Astrocyte (in vitro differentiated cells and primary cell): ENCODE measurements at regions not wholly inside any gene's neighbourhood (a gene's known extent, or its start where the extent isn't known, plus 50 kb on each side); places are given as distances from the start of the nearest gene placed in this dataset.

Source experiments
- DNase-seq: peaks from one replicate; pipeline ENCODE4 v3.0.0-alpha.2; 2010; ENCODE audit warnings: low read depth
- FAIRE-seq: peaks from 2 replicates; lab custom pipeline; 2011; peaks lifted over from hg19 to GRCh38; lab: Jason Lieb, UNC
- H2AFZ ChIP-seq: 2 replicates; pipeline ENCODE4 v1.6.0; 2012; ENCODE audit warnings: low read depth, low read length, inconsistent platforms
- H3K27ac ChIP-seq: 2 replicates; pipeline ENCODE4 v1.5.1; 2011; ENCODE audit warnings: low read depth, low read length, inconsistent platforms
- H3K27me3 ChIP-seq: 2 replicates; pipeline ENCODE4 v1.6.0; 2011; ENCODE audit warnings: low read length, inconsistent platforms; ENCODE audit not compliant: insufficient read depth
- H3K36me3 ChIP-seq: 2 replicates; pipeline ENCODE4 v1.5.1; 2011; ENCODE audit warnings: low read length, inconsistent platforms; ENCODE audit not compliant: insufficient read depth
- H3K4me1 ChIP-seq: 2 replicates; pipeline ENCODE4 v1.5.1; 2011; ENCODE audit warnings: low read length, inconsistent platforms; ENCODE audit not compliant: insufficient read depth
- H3K4me2 ChIP-seq: 2 replicates; pipeline ENCODE4 v1.6.0; 2012; ENCODE audit warnings: low read length, inconsistent platforms
- H3K4me3 ChIP-seq: 2 replicates; pipeline ENCODE4 v1.5.1; 2011; ENCODE audit warnings: low read depth, mild to moderate bottlenecking, low read length, inconsistent platforms; ENCODE audit not compliant: insufficient read depth
- H3K79me2 ChIP-seq: 2 replicates; pipeline ENCODE4 v1.6.0; 2012; ENCODE audit warnings: mild to moderate bottlenecking, low read length, inconsistent platforms; ENCODE audit not compliant: insufficient read depth
- H3K9ac ChIP-seq: 2 replicates; pipeline ENCODE4 v1.6.0; 2012; ENCODE audit warnings: mild to moderate bottlenecking, low read length, inconsistent platforms
- H3K9me3 ChIP-seq: 2 replicates; pipeline ENCODE4 v1.5.1; 2012; ENCODE audit warnings: low read depth, mild to moderate bottlenecking, low read length, inconsistent platforms; ENCODE audit not compliant: insufficient read depth
- H4K20me1 ChIP-seq: 2 replicates; pipeline ENCODE4 v1.6.0; 2012; ENCODE audit warnings: low read length, inconsistent platforms; ENCODE audit not compliant: insufficient read depth
- H3K27ac Mint-ChIP-seq: one replicate; pipeline ENCODE4 v1.8.0; 2021; ENCODE audit warnings: mild to moderate bottlenecking, mixed read lengths; ENCODE audit not compliant: unreplicated experiment
- H3K27me3 Mint-ChIP-seq: one replicate; pipeline ENCODE4 v1.8.0; 2021; ENCODE audit warnings: low read depth, mixed read lengths; ENCODE audit not compliant: unreplicated experiment
- H3K36me3 Mint-ChIP-seq: one replicate; pipeline ENCODE4 v1.8.0; 2021; ENCODE audit warnings: low read depth, mixed read lengths; ENCODE audit not compliant: unreplicated experiment
- H3K4me1 Mint-ChIP-seq: one replicate; pipeline ENCODE4 v1.8.0; 2021; ENCODE audit warnings: low read depth, mixed read lengths; ENCODE audit not compliant: unreplicated experiment
- H3K4me3 Mint-ChIP-seq: one replicate; pipeline ENCODE4 v1.8.0; 2021; ENCODE audit warnings: mild to moderate bottlenecking, moderate library complexity, mixed read lengths; ENCODE audit not compliant: unreplicated experiment
- H3K9me3 Mint-ChIP-seq: one replicate; pipeline ENCODE4 v1.8.0; 2021; ENCODE audit warnings: mild to moderate bottlenecking, mixed read lengths; ENCODE audit not compliant: unreplicated experiment
- CTCF ChIP-seq: IDR thresholded peaks from 2 replicates; pipeline ENCODE4 v1.5.1; 2011; ENCODE audit warnings: low read depth, mild to moderate bottlenecking, inconsistent platforms, low read length, moderate library complexity; ENCODE audit not compliant: insufficient read depth
- EZH2 ChIP-seq: IDR thresholded peaks from 2 replicates; pipeline ENCODE4 v1.6.1; 2012; ENCODE audit warnings: mild to moderate bottlenecking, low read length, inconsistent platforms; ENCODE audit not compliant: insufficient read depth

- H3K36me3 ChIP-seq, result no peaks in the 10 kb centered on the region
- H3K27me3 ChIP-seq, result no peaks in the 10 kb centered on the region
- TF ChIP-seq CTCF, result no peak
- TF ChIP-seq EZH2, result no peak
- peaks cover 3% of the 10 kb centered on the region for H3K4me1 ChIP-seq
- Mint-ChIP-seq H3K4me1 (peaks cover 8% of the 10 kb centered on the region), H3K9me3 (peaks cover 3% of the 10 kb centered on the region), H3K36me3 (no peaks in the 10 kb centered on the region), H3K4me3 (no peak overlapping the region), H3K27ac (no peak overlapping the region), H3K27me3 (no peaks in the 10 kb centered on the region)
- DNase-seq (no peak), FAIRE-seq (no peak)
- no peak overlapping the region for H3K4me3 ChIP-seq
- no peaks in the 10 kb centered on the region for H3K9me3 ChIP-seq
- H3K4me2 ChIP-seq, result no peak overlapping the region
- no peak overlapping the region for H3K27ac ChIP-seq
- no peaks in the 10 kb centered on the region for H4K20me1 ChIP-seq
- no peak overlapping the region for H2AFZ ChIP-seq
- no peaks in the 10 kb centered on the region for H3K79me2 ChIP-seq
- H3K9ac ChIP-seq, result no peak overlapping the region
Measured at GRCh38 chr2:144011098-144011497, 508.8 kb downstream of the ZEB2 start.

- Histone ChIP-seq H3K9ac (no peak overlapping the region), H2AFZ (no peak overlapping the region), H3K4me1 (peaks cover 3% of the 10 kb centered on the region), H3K79me2 (no peaks in the 10 kb centered on the region), H4K20me1 (no peaks in the 10 kb centered on the region), H3K4me3 (no peak overlapping the region), H3K9me3 (no peaks in the 10 kb centered on the region), H3K4me2 (no peak overlapping the region), H3K27ac (no peak overlapping the region), H3K27me3 (no peaks in the 10 kb centered on the region), H3K36me3 (no peaks in the 10 kb centered on the region)
- TF ChIP-seq CTCF, result no peak
- no peak for TF ChIP-seq EZH2
- H3K9me3 Mint-ChIP-seq, result peaks cover 3% of the 10 kb centered on the region
- no peak overlapping the region for H3K4me3 Mint-ChIP-seq
- DNase-seq, result no peak
- no peak overlapping the region for H3K27ac Mint-ChIP-seq
- no peaks in the 10 kb centered on the region for H3K27me3 Mint-ChIP-seq
- no peak for FAIRE-seq
- H3K36me3 Mint-ChIP-seq, result no peaks in the 10 kb centered on the region
- H3K4me1 Mint-ChIP-seq, result peaks cover 3% of the 10 kb centered on the region
Measured at GRCh38 chr2:144010096-144010836, 509.7 kb downstream of the ZEB2 start.

GRCh38 chr2:144006139-144006538, 513.8 kb downstream of the ZEB2 start:
- FAIRE-seq, result no peak

More at GRCh38 chr2:144006139-144006538, 513.8 kb downstream of the ZEB2 start:
- DNase-seq, result no peak
- Mint-ChIP-seq H3K4me1 (no peaks in the 10 kb centered on the region), H3K36me3 (no peaks in the 10 kb centered on the region), H3K9me3 (no peaks in the 10 kb centered on the region), H3K27me3 (no peaks in the 10 kb centered on the region), H3K4me3 (no peak overlapping the region), H3K27ac (no peak overlapping the region)
- Histone ChIP-seq H2AFZ (no peak overlapping the region), H3K27me3 (no peaks in the 10 kb centered on the region), H3K9ac (no peak overlapping the region), H3K4me1 (no peaks in the 10 kb centered on the region), H3K36me3 (no peaks in the 10 kb centered on the region), H3K79me2 (no peaks in the 10 kb centered on the region), H3K4me3 (no peak overlapping the region), H3K9me3 (no peaks in the 10 kb centered on the region), H3K27ac (no peak overlapping the region), H3K4me2 (no peak overlapping the region), H4K20me1 (no peaks in the 10 kb centered on the region)
- no peak for TF ChIP-seq CTCF
- no peak for TF ChIP-seq EZH2
